ENCODE measurements at regions not wholly inside any gene's neighbourhood (a gene's known extent, or its start where the extent isn't known, plus 50 kb on each side); places are given as distances from the start of the nearest gene placed in this dataset.

GRCh38 chrX:4028151-4028550 is 314.7 kb upstream of the PRKX start:
- Histone ChIP-seq H3K9ac (ENCODE audit: low read length) (no peak overlapping the region), H4K20me1 (ENCODE audit: insufficient read depth, low read length) (no peaks in the 10 kb centered on the region), H3K36me3 (replicated peaks; ENCODE audit: low read depth, low read length) (no peaks in the 10 kb centered on the region), H3K27ac (ENCODE audit: low read length) (no peak overlapping the region), H3K4me1 (ENCODE audit: low read length) (no peaks in the 10 kb centered on the region), H3K27me3 (ENCODE audit: low read depth, low read length) (no peaks in the 10 kb centered on the region), H2AFZ (ENCODE audit: low read depth, low read length) (no peak overlapping the region), H3K4me3 (ENCODE audit: low read length) (no peak overlapping the region), H3K79me2 (ENCODE audit: low read length) (no peaks in the 10 kb centered on the region), H3K9me3 (ENCODE audit: insufficient read depth, low read length) (no peaks in the 10 kb centered on the region), H3K4me2 (ENCODE audit: low read length) (no peak overlapping the region)
- no peak for TF ChIP-seq CTCF (IDR thresholded peaks at IDR 0.05; ENCODE audit: low read depth, low read length)
- TF ChIP-seq EZH2phosphoT487 (IDR thresholded peaks at IDR 0.05; ENCODE audit: low read depth) = no peak

- Histone ChIP-seq H3K9ac (ENCODE audit: low read length) (no peak overlapping the region), H3K27ac (ENCODE audit: low read length) (no peak overlapping the region), H3K27me3 (ENCODE audit: low read depth, low read length) (no peaks in the 10 kb centered on the region), H4K20me1 (ENCODE audit: insufficient read depth, low read length) (no peaks in the 10 kb centered on the region), H3K9me3 (ENCODE audit: insufficient read depth, low read length) (no peaks in the 10 kb centered on the region), H3K79me2 (ENCODE audit: low read length) (no peaks in the 10 kb centered on the region), H2AFZ (ENCODE audit: low read depth, low read length) (no peak overlapping the region), H3K4me3 (ENCODE audit: low read length) (no peak overlapping the region), H3K4me1 (ENCODE audit: low read length) (no peaks in the 10 kb centered on the region), H3K4me2 (ENCODE audit: low read length) (no peak overlapping the region), H3K36me3 (replicated peaks; ENCODE audit: low read depth, low read length) (no peaks in the 10 kb centered on the region)
- no peak for TF ChIP-seq EZH2phosphoT487 (IDR thresholded peaks at IDR 0.05; ENCODE audit: low read depth)
- TF ChIP-seq CTCF (IDR thresholded peaks at IDR 0.05; ENCODE audit: low read depth, low read length) = no peak
These were observed 291.8 kb upstream of the PRKX start for GRCh38 chrX:4005281-4005680.

DNA sequence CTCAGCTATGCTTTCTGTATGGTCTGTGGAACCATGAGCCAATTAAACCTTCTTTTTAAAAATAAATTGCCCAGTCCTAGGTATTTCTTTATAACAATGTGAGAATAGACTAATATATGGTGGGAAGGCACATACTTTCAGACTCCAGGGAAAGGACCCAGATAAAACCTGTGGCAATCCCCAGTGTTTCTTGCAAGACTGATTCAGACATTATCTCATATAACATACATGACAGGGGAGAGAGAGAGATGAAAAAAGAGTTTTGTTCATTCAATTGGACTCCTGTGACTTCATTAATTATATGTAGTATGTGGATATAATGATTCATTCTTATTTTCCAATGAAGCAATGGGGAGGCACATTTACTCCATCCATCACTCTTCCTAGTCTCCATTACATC is 291.4 kb upstream of the PRKX start:
- Histone ChIP-seq H3K27ac (ENCODE audit: low read length) (no peak overlapping the region), H3K79me2 (ENCODE audit: low read length) (no peaks in the 10 kb centered on the region), H3K4me3 (ENCODE audit: low read length) (no peak overlapping the region), H2AFZ (ENCODE audit: low read depth, low read length) (no peak overlapping the region), H3K9ac (ENCODE audit: low read length) (no peak overlapping the region), H3K36me3 (replicated peaks; ENCODE audit: low read depth, low read length) (no peaks in the 10 kb centered on the region), H4K20me1 (ENCODE audit: insufficient read depth, low read length) (no peaks in the 10 kb centered on the region), H3K9me3 (ENCODE audit: insufficient read depth, low read length) (no peaks in the 10 kb centered on the region), H3K4me2 (ENCODE audit: low read length) (no peak overlapping the region), H3K27me3 (ENCODE audit: low read depth, low read length) (no peaks in the 10 kb centered on the region), H3K4me1 (ENCODE audit: low read length) (no peaks in the 10 kb centered on the region)
- no peak for TF ChIP-seq EZH2phosphoT487 (IDR thresholded peaks at IDR 0.05; ENCODE audit: low read depth)
- TF ChIP-seq CTCF (IDR thresholded peaks at IDR 0.05; ENCODE audit: low read depth, low read length) = no peak

- no peaks in the 10 kb centered on the region for H3K4me1 ChIP-seq (ENCODE audit: low read length)
- no peak overlapping the region for H3K27ac ChIP-seq (ENCODE audit: low read length)
- no peak overlapping the region for H3K4me2 ChIP-seq (ENCODE audit: low read length)
- H3K9me3 ChIP-seq (ENCODE audit: insufficient read depth, low read length) = no peaks in the 10 kb centered on the region
- no peaks in the 10 kb centered on the region for H3K27me3 ChIP-seq (ENCODE audit: low read depth, low read length)
- H3K9ac ChIP-seq (ENCODE audit: low read length) = no peak overlapping the region
- H3K4me3 ChIP-seq (ENCODE audit: low read length) = no peak overlapping the region
- no peaks in the 10 kb centered on the region for H3K36me3 ChIP-seq (replicated peaks; ENCODE audit: low read depth, low read length)
- TF ChIP-seq CTCF (IDR thresholded peaks at IDR 0.05; ENCODE audit: low read depth, low read length) = no peak
- no peaks in the 10 kb centered on the region for H4K20me1 ChIP-seq (ENCODE audit: insufficient read depth, low read length)
- no peak overlapping the region for H2AFZ ChIP-seq (ENCODE audit: low read depth, low read length)
- H3K79me2 ChIP-seq (ENCODE audit: low read length) = no peaks in the 10 kb centered on the region
These were observed 280.9 kb upstream of the PRKX start for GRCh38 chrX:3994315-3994714.

All from OCI-LY3 (cell line).